Neutrophil (primary cell): ENCODE measurements at regions not wholly inside any gene's neighbourhood (a gene's known extent, or its start where the extent isn't known, plus 50 kb on each side); places are given as distances from the start of the nearest gene placed in this dataset.

ENCODE experiments used
- H3K27ac ChIP-seq: fragments of 200-600 bp; sonication (generic); 2 replicates; pipeline ENCODE4 v1.5.1; 2016; ENCODE audit warnings: mild to moderate bottlenecking, moderate library complexity
- H3K27me3 ChIP-seq: fragments of 200-600 bp; sonication (generic); 2 replicates; pipeline ENCODE4 v1.6.0; 2016; ENCODE audit warnings: mild to moderate bottlenecking
- H3K36me3 ChIP-seq: fragments of 200-600 bp; sonication (generic); 2 replicates; pipeline ENCODE4 v1.5.1; 2017
- H3K4me1 ChIP-seq, 2 experiments: fragments of 200-600 bp in 1 of 2; sonication (generic) in 1 of 2; 1 replicate in 1 of 2; 2 replicates in 1 of 2; pipeline versions ENCODE4 v1.5.1 to v1.6.1; 2013 to 2016; ENCODE audit warnings: low read depth in 1 of 2, low read length in 1 of 2, mild to moderate bottlenecking in 1 of 2, moderate library complexity in 1 of 2; ENCODE audit not compliant: control insufficient read depth in 1 of 2, insufficient read depth in 1 of 2
- H3K4me3 ChIP-seq, 2 experiments: fragments of 200-600 bp in 1 of 2; sonication (generic) in 1 of 2; 1 replicate in 1 of 2; 2 replicates in 1 of 2; pipeline ENCODE4 v1.5.1; 2013 to 2016; ENCODE audit warnings: low read depth in 1 of 2, low read length in 1 of 2, mild to moderate bottlenecking in 1 of 2, moderate library complexity in 1 of 2
- H3K9me3 ChIP-seq: fragments of 200-600 bp; sonication (generic); 2 replicates; pipeline ENCODE4 v1.5.1; 2016
- TF ChIP-seq, protein P1 (sequence below): fragments of 200-600 bp; sonication (generic); IDR thresholded peaks from 2 replicates; pipeline ENCODE4 v1.5.1; 2016; ENCODE audit warnings: antibody characterized with exemption

DNA sequence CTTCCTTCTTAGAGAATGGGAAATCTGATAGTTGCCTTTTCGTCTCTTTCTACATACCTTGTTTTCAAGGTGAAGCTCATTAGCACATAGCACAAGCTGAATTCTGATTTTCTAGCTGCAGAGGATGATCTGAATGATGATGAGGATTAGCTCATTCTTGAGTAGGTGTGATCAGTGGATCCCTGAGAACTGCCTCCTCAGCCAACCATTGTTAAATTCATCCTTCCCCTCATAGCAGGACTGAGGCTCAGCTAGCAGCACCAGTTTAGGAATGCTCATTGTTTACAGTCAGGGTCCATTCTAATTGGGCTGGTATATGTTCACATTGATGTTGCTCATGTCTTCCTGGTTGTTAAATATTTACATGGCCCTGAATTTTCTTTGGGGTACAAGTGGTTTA, 299.9 kb upstream of the MME start:
- Histone ChIP-seq H3K4me1 (peaks cover 23 to 24% of the 10 kb centered on the region in 2 experiments), H3K9me3 (no peaks in the 10 kb centered on the region), H3K36me3 (no peaks in the 10 kb centered on the region), H3K4me3 (no peak overlapping the region), H3K27me3 (no peaks in the 10 kb centered on the region), H3K27ac (no peak overlapping the region)
- TF ChIP-seq, protein P1, sequence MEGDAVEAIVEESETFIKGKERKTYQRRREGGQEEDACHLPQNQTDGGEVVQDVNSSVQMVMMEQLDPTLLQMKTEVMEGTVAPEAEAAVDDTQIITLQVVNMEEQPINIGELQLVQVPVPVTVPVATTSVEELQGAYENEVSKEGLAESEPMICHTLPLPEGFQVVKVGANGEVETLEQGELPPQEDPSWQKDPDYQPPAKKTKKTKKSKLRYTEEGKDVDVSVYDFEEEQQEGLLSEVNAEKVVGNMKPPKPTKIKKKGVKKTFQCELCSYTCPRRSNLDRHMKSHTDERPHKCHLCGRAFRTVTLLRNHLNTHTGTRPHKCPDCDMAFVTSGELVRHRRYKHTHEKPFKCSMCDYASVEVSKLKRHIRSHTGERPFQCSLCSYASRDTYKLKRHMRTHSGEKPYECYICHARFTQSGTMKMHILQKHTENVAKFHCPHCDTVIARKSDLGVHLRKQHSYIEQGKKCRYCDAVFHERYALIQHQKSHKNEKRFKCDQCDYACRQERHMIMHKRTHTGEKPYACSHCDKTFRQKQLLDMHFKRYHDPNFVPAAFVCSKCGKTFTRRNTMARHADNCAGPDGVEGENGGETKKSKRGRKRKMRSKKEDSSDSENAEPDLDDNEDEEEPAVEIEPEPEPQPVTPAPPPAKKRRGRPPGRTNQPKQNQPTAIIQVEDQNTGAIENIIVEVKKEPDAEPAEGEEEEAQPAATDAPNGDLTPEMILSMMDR = no peak

DNA sequence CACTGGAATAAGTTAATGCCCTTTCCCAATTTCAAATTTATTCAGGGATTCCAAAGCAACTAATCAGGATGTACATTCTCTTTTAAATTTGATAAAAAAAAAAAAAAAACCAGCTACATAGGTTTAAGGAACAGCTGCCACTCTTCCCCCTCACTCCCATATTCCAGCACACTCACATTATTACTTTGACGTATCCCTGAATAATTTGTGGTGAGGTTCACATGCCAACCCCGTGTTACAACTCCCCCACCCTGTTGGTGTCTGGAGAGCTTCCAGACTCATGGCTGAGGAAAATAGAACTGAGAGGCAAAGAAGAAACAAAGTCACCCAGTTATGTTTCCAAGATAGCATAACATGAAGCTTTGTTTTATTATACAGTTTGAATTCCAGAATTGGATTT, 300.5 kb upstream of the MME start:
- Histone ChIP-seq H3K4me1 (peaks cover 21 to 22% of the 10 kb centered on the region in 2 experiments), H3K27me3 (no peaks in the 10 kb centered on the region), H3K36me3 (no peaks in the 10 kb centered on the region), H3K27ac (no peak overlapping the region), H3K4me3 (no peak overlapping the region), H3K9me3 (no peaks in the 10 kb centered on the region)
- TF ChIP-seq, protein P1 = no peak

DNA sequence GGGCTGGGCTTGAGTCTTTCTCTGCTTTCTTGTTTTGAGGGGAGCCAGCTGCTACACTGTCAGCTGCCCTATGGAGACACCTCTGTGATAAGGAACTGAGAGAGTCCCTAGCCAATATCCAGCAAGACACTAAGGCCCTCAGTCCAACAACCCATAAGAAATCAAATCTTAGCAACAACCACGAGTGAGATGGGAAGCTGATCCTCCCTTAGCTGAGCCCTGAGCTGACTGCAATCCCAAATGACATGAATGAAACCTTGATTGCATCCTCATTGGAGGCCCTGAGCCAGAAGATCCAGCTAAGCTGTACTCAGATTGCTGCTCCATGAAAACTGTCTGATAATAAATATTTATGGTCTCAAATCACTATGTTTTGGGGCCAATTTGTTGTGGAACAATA, 302.1 kb upstream of the MME start:
- Histone ChIP-seq H3K36me3 (no peaks in the 10 kb centered on the region), H3K9me3 (no peaks in the 10 kb centered on the region), H3K4me1 (peaks cover 5 to 6% of the 10 kb centered on the region in 2 experiments), H3K27ac (no peak overlapping the region), H3K4me3 (no peak overlapping the region), H3K27me3 (no peaks in the 10 kb centered on the region)
- TF ChIP-seq, protein P1 = no peak

DNA sequence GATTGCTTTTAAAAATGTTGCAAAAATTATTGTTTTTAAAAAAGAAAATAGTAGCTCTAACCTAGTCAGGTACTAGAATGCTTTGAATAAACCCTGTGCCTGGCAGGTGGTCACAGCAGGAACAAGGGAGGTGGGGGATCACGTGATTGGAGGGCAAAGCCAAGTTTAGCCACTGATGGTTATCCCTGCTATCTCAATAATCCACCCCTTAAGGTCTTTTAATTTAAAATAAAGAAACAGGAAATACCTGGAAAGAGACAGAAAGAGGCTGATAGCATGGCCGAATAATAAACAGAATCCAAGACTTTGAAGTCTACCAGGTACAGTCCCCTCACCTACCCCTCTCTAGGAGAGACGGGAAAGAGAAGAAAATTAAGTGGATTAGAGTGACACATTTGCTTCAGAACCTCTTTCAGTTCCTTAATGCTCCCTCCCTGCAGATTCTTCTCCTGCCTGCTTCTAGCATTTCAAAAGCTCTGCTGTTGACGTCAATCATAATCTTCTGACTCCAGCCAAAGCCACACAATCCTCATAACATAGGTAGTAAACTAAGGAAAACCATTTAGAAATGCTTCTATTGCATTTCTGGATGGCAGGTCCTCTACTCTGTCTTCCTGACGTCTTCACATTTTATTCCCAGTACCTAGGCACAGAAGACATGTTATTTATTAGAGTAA, 303.4 kb upstream of the MME start:
- Histone ChIP-seq H3K27me3 (no peaks in the 10 kb centered on the region), H3K4me3 (no peak overlapping the region), H3K36me3 (no peaks in the 10 kb centered on the region), H3K9me3 (no peaks in the 10 kb centered on the region), H3K27ac (no peak overlapping the region), H3K4me1 (no peaks in the 10 kb centered on the region)
- TF ChIP-seq, protein P1 = no peak

DNA sequence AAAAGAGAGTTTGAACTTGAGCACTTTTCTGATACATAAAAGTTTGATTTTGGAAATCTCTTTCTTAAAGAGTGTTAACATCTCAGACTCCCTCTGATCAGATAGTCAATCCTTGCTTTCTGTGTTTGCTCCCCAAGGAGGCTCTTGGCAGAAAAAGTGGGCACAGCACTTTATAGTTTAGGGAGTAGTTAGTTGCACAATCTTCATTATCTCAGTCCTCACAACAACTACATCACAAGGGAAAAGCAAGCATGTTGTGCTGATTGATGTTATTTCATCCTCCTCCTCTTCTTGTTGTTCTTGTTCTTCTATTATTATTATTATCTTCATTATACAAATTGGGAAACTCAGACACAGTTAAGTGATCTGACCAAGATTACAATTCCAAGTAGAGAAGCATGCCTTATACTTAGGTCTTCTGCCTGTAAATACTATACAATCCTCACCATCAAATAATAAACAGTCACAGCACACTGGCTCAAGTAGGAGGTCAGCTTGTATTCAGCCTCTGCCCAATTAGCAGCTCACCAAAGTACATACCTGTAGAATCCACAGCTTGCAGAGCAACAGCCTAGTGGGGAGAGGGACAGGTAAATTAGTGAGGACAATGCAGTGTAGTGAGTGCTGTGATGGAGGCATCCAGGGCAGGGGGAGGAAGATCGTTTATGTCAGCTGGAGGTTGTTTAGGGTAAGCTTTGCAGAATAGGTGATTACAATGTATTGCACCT, 304.1 kb upstream of the MME start:
- TF ChIP-seq, protein P1 = no peak
- Histone ChIP-seq H3K9me3 (no peaks in the 10 kb centered on the region), H3K36me3 (no peaks in the 10 kb centered on the region)

More for the DNA sequence above, 304.1 kb upstream of the MME start:
- H3K4me3 ChIP-seq = no peak overlapping the region
- no peaks in the 10 kb centered on the region for H3K27me3 ChIP-seq
- no peak overlapping the region for H3K27ac ChIP-seq
- no peaks in the 10 kb centered on the region for H3K4me1 ChIP-seq
